ENCODE measurements at regions not wholly inside any gene's neighbourhood (a gene's known extent, or its start where the extent isn't known, plus 50 kb on each side); places are given as distances from the start of the nearest gene placed in this dataset.

DNA sequence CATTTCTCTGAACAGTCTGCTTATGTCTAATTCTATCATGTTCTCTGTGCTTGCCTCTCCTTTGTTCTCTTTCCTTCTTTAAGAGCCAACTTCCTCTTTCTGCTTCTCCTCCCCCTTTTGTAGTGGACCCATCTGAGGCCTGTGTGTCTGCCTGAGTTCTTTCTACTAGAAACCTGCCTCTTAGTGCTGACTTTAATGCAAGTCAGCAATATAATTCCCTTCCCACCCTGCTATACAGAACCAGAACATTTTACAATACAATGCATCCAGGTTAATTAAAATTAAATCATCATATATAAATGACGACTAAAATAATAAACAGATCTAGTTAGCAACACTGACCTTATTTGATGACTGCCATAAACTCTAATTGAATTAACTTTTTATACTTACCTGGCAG, 82.6 kb upstream of the GAS1 start:
- H3K4me1 ChIP-seq = no peaks in the 10 kb centered on the region
- no peaks in the 10 kb centered on the region for H3K27me3 ChIP-seq
- no peak for TF ChIP-seq POLR2A (IDR thresholded peaks at IDR 0.05)
- TF ChIP-seq CTCF (IDR thresholded peaks at IDR 0.05) = no peak
- whole genome bisulfite sequencing, 2 donors = 64 to 76% methylated on average over 1 of the region's 1 CpG
- H3K36me3 ChIP-seq (ENCODE audit: low read depth, missing control alignments) = no peaks in the 10 kb centered on the region
- no peaks in the 10 kb centered on the region for H3K9me3 ChIP-seq
- H3K4me3 ChIP-seq = no peak overlapping the region
- no peak for DNase-seq
- intact Hi-C loops (cut with DNase I; ENCODE audit: low total_unique reads) = no loop called here
- H3K27ac ChIP-seq = no peak overlapping the region

DNA sequence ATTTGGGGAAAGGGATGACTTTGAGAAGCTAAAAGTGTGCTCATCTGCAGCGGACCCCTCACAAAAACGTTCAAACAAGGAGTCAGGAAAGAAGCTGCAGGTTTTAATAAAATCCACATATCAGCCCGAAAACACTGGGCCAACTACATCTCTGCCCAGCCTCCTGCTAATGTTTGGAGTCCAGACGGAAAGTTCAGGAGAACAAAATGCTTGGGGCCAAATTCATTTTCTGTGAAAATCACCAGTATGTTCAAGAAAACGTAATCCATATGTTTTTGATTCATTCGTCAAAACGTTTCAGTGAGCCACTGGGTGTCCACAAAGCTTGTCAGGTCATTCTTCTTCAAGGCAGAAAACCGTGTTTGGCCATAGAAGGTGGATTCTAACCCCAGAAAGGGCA, 87.5 kb upstream of the GAS1 start:
- Histone ChIP-seq H3K4me1 (no peaks in the 10 kb centered on the region), H3K27ac (no peak overlapping the region), H3K36me3 (ENCODE audit: low read depth, missing control alignments) (no peaks in the 10 kb centered on the region), H3K4me3 (no peak overlapping the region), H3K9me3 (no peaks in the 10 kb centered on the region), H3K27me3 (no peaks in the 10 kb centered on the region)
- no peak for TF ChIP-seq CTCF (IDR thresholded peaks at IDR 0.05)
- TF ChIP-seq POLR2A (IDR thresholded peaks at IDR 0.05) = no peak
- intact Hi-C loops (cut with DNase I; ENCODE audit: low total_unique reads) = no loop called here
- DNase-seq = no peak
- 83 to 84% methylated on average over 8 of the region's 8 CpGs for WGBS, 2 donors

- H3K9me3 ChIP-seq = no peaks in the 10 kb centered on the region
- intact Hi-C loops (cut with DNase I; ENCODE audit: low total_unique reads) = no loop called here
- TF ChIP-seq CTCF (IDR thresholded peaks at IDR 0.05) (no peak), POLR2A (IDR thresholded peaks at IDR 0.05) (no peak)
- H3K4me3 ChIP-seq = no peak overlapping the region
- 56 to 58% methylated on average over 5 of the region's 5 CpGs for WGBS, 2 donors
- H3K4me1 ChIP-seq = no peaks in the 10 kb centered on the region
- DNase-seq = no peak
- H3K36me3 ChIP-seq (ENCODE audit: low read depth, missing control alignments) = no peaks in the 10 kb centered on the region
- no peaks in the 10 kb centered on the region for H3K27me3 ChIP-seq
- no peak overlapping the region for H3K27ac ChIP-seq
Measured at GRCh38 chr9:87035879-87036278, 88.6 kb upstream of the GAS1 start.

- H3K4me3 ChIP-seq = no peak overlapping the region
- DNase-seq = no peak
- no peaks in the 10 kb centered on the region for H3K4me1 ChIP-seq
- H3K36me3 ChIP-seq (ENCODE audit: low read depth, missing control alignments) = no peaks in the 10 kb centered on the region
- intact Hi-C loops (cut with DNase I; ENCODE audit: low total_unique reads) = no loop called here
- TF ChIP-seq POLR2A (IDR thresholded peaks at IDR 0.05) (no peak), CTCF (IDR thresholded peaks at IDR 0.05) (no peak)
- H3K27ac ChIP-seq = no peak overlapping the region
- 95 to 96% methylated on average over 2 of the region's 2 CpGs for WGBS, 2 donors
- no peaks in the 10 kb centered on the region for H3K27me3 ChIP-seq
- no peaks in the 10 kb centered on the region for H3K9me3 ChIP-seq
Measured at GRCh38 chr9:87036506-87036905, 89.2 kb upstream of the GAS1 start.

- Histone ChIP-seq H3K36me3 (ENCODE audit: low read depth, missing control alignments) (no peaks in the 10 kb centered on the region), H3K4me1 (no peaks in the 10 kb centered on the region), H3K27ac (no peak overlapping the region), H3K4me3 (no peak overlapping the region), H3K9me3 (no peaks in the 10 kb centered on the region), H3K27me3 (no peaks in the 10 kb centered on the region)
- 87 to 89% methylated on average over 1 of the region's 1 CpG for WGBS, 2 donors
- DNase-seq = no peak
- intact Hi-C loops (cut with DNase I; ENCODE audit: low total_unique reads) = no loop called here
- no peak for TF ChIP-seq POLR2A (IDR thresholded peaks at IDR 0.05)
- TF ChIP-seq CTCF (IDR thresholded peaks at IDR 0.05) = no peak
Measured at GRCh38 chr9:87039809-87040392, 92.6 kb upstream of the GAS1 start.

All from testis (tissue), 2 donors.